IMR-90 (cell line): ENCODE measurements at regions not wholly inside any gene's neighbourhood (a gene's known extent, or its start where the extent isn't known, plus 50 kb on each side); places are given as distances from the start of the nearest gene placed in this dataset.

Source experiments
- ATAC-seq: fragments of 200-7000 bp; cut with Tn5 transposase; 2 replicates; pipeline ENCODE4 v1.9.1; 2020; ENCODE audit warnings: low read depth, mild to moderate bottlenecking, moderate library complexity
- BruUV-seq: library from RNA; stranded (reverse); fragments of 400-500 nt; replicated peaks from 2 replicates; lab custom pipeline; 2021; lab: Mats Ljungman, UMichigan
- CTCF ChIA-PET: fragments of 300-600 bp; formaldehyde crosslinking; extraction: SDS; loops from one replicate; lab custom pipeline; 2021; ENCODE audit warnings: antibody characterized with exemption; lab: Yijun Ruan, JAX
- POLR2A ChIA-PET: fragments of 300-600 bp; sonication (Branson Sonifier 250); formaldehyde crosslinking; loops from one replicate; lab custom pipeline; 2022; ENCODE audit warnings: antibody characterized with exemption; ENCODE audit not compliant: unreplicated experiment; lab: Charles Lee
- DNase-seq: peaks from one replicate; pipeline ENCODE4 v3.0.0; 2013
- H2AFZ ChIP-seq: replicated peaks from 2 replicates; pipeline ENCODE3; 2013; ENCODE audit warnings: low read length, mild to moderate bottlenecking; ENCODE audit not compliant: poor library complexity
- H2AK5ac ChIP-seq: 2 replicates; pipeline ENCODE4 v1.6.1; 2013; ENCODE audit warnings: low read depth, low read length, inconsistent platforms
- H2AK9ac ChIP-seq: replicated peaks from 2 replicates; pipeline ENCODE3; 2013; ENCODE audit warnings: mild to moderate bottlenecking, low read depth, low read length, moderate library complexity; ENCODE audit not compliant: poor library complexity
- H2BK120ac ChIP-seq: 2 replicates; pipeline ENCODE4 v1.6.1; 2013; ENCODE audit warnings: low read depth, low read length, inconsistent platforms
- H2BK15ac ChIP-seq: 3 replicates; pipeline ENCODE4 v1.6.1; 2013; ENCODE audit warnings: low read depth, low read length, inconsistent platforms
- H2BK20ac ChIP-seq: 2 replicates; pipeline ENCODE4 v1.6.1; 2013; ENCODE audit warnings: low read depth, mild to moderate bottlenecking, inconsistent platforms, low read length, moderate library complexity
- H2BK5ac ChIP-seq: 2 replicates; pipeline ENCODE4 v1.6.1; 2013; ENCODE audit warnings: mild to moderate bottlenecking, low read depth, low read length, inconsistent platforms; ENCODE audit not compliant: poor library complexity, severe bottlenecking
- H3K14ac ChIP-seq: replicated peaks from 2 replicates; pipeline ENCODE4 v1.6.1; 2013; ENCODE audit warnings: low read depth, low read length, inconsistent platforms
- H3K18ac ChIP-seq: 2 replicates; pipeline ENCODE4 v1.6.1; 2013; ENCODE audit warnings: low read depth, low read length, control low read depth
- H3K23ac ChIP-seq: 2 replicates; pipeline ENCODE4 v1.6.1; 2013; ENCODE audit warnings: low read depth, low read length, inconsistent platforms
- H3K27ac ChIP-seq: 2 replicates; pipeline ENCODE4 v1.5.1; 2013; ENCODE audit warnings: mild to moderate bottlenecking, control low read depth, low read length; ENCODE audit not compliant: insufficient read depth
- H3K27me3 ChIP-seq: 2 replicates; pipeline ENCODE4 v1.6.1; 2013; ENCODE audit warnings: low read length; ENCODE audit not compliant: control insufficient read depth, insufficient read depth
- H3K36me3 ChIP-seq: 2 replicates; pipeline ENCODE4 v1.6.1; 2013; ENCODE audit warnings: low read length, mixed read lengths; ENCODE audit not compliant: control insufficient read depth, insufficient read depth
- H3K4ac ChIP-seq: 2 replicates; pipeline ENCODE4 v1.6.1; 2013; ENCODE audit warnings: low read depth, low read length, inconsistent platforms
- H3K4me1 ChIP-seq: 2 replicates; pipeline ENCODE4 v1.6.1; 2013; ENCODE audit warnings: low read length, mixed read lengths; ENCODE audit not compliant: control insufficient read depth, insufficient read depth
- H3K4me2 ChIP-seq: 2 replicates; pipeline ENCODE4 v1.6.1; 2013; ENCODE audit warnings: low read depth, mild to moderate bottlenecking, control low read depth, low read length, moderate library complexity
- H3K4me3 ChIP-seq: 2 replicates; pipeline ENCODE4 v1.5.1; 2013; ENCODE audit warnings: low read depth, mild to moderate bottlenecking, control low read depth, low read length, moderate library complexity; ENCODE audit not compliant: insufficient read depth
- H3K56ac ChIP-seq: 2 replicates; pipeline ENCODE4 v1.6.1; 2013; ENCODE audit warnings: low read length, inconsistent platforms; ENCODE audit not compliant: insufficient read depth; ENCODE audit errors: extremely low read depth
- H3K79me1 ChIP-seq, 2 experiments: 2 replicates each; pipeline ENCODE4 v1.6.1; 2013; ENCODE audit warnings: low read length in 2 of 2, inconsistent platforms in 1 of 2, low read depth in 1 of 2
- H3K9ac ChIP-seq: 2 replicates; pipeline ENCODE4 v1.6.1; 2013; ENCODE audit warnings: low read depth, low read length, control low read depth
- H3K9me1 ChIP-seq: 2 replicates; pipeline ENCODE4 v1.6.1; 2013; ENCODE audit warnings: low read length, inconsistent platforms; ENCODE audit not compliant: insufficient read depth
- H3K9me3 ChIP-seq: 2 replicates; pipeline ENCODE4 v1.6.1; 2013; ENCODE audit warnings: low read length; ENCODE audit not compliant: control insufficient read depth, insufficient read depth
- H4K20me1 ChIP-seq: 2 replicates; pipeline ENCODE4 v1.6.1; 2013; ENCODE audit warnings: low read length, inconsistent platforms; ENCODE audit not compliant: insufficient read depth
- H4K5ac ChIP-seq: 2 replicates; pipeline ENCODE4 v1.6.1; 2013; ENCODE audit warnings: mild to moderate bottlenecking, low read depth, low read length, control low read depth
- H4K8ac ChIP-seq, 2 experiments: 2 replicates each; pipeline ENCODE4 v1.6.1; 2013; ENCODE audit warnings: low read depth in 2 of 2, low read length in 2 of 2, control low read depth in 1 of 2, inconsistent platforms in 1 of 2
- H4K91ac ChIP-seq: 2 replicates; pipeline ENCODE4 v1.6.1; 2013; ENCODE audit warnings: low read depth, low read length, inconsistent platforms; ENCODE audit not compliant: insufficient read depth
- BHLHE40 ChIP-seq: fragments of 150-350 bp; IDR thresholded peaks from 2 replicates; pipeline ENCODE4 v1.6.1; 2016; ENCODE audit warnings: mild to moderate bottlenecking, low read depth, low read length
- CEBPB ChIP-seq: IDR thresholded peaks from 2 replicates; pipeline ENCODE4 v1.6.1; 2012; ENCODE audit warnings: low read depth, low read length, improper control_type of control experiment
- CHD1 ChIP-seq: IDR thresholded peaks from 2 replicates; pipeline ENCODE4 v1.6.1; 2012; ENCODE audit warnings: low read depth, low read length, improper control_type of control experiment
- CTCF ChIP-seq: conservative IDR thresholded peaks from 2 replicates; pipeline ENCODE4 v1.5.1; 2012; ENCODE audit warnings: mild to moderate bottlenecking, low read depth, low read length, improper control_type of control experiment
- FOS ChIP-seq: fragments of 150-350 bp; IDR thresholded peaks from 2 replicates; pipeline ENCODE4 v1.6.1; 2016; ENCODE audit warnings: low read depth, low read length
- NFE2L2 ChIP-seq: fragments of 150-350 bp; IDR thresholded peaks from 2 replicates; pipeline ENCODE4 v1.6.1; 2016; ENCODE audit warnings: low read depth, mild to moderate bottlenecking, low read length
- POLR2A ChIP-seq: IDR thresholded peaks from 2 replicates; pipeline ENCODE4 v1.6.1; 2012; ENCODE audit warnings: mild to moderate bottlenecking, low read depth, low read length
- RAD21 ChIP-seq: IDR thresholded peaks from 2 replicates; pipeline ENCODE4 v1.6.1; 2012; ENCODE audit warnings: low read length, improper control_type of control experiment
- SMC3 ChIP-seq: fragments of 150-350 bp; IDR thresholded peaks from 2 replicates; pipeline ENCODE4 v1.6.1; 2016; ENCODE audit warnings: low read depth, mild to moderate bottlenecking, antibody characterized with exemption, low read length, moderate library complexity
- WGBS, 2 experiments: methylation state at CpG; one replicate each; pipeline versions ENCODE4 v1.1.5 to v1.1.7; 2013; ENCODE audit warnings: missing lambda C conversion rate in 2 of 2; ENCODE audit not compliant: insufficient read length in 1 of 2; ENCODE audit errors: extremely low coverage in 2 of 2; 5-methylcytosine and 5-hydroxymethylcytosine counted together
- dilution Hi-C: fragments of 300-500 bp; cut with HindIII; formaldehyde crosslinking; loops from one replicate; pipeline ENCODE4 v1.14.3; 2018; ENCODE audit warnings: low sequenced_read_pairs; ENCODE audit not compliant: unreplicated experiment
- in situ Hi-C: fragments of 300-500 bp; cut with MboI; formaldehyde crosslinking; loops from 3 replicates; pipeline ENCODE4 v1.14.3; 2019; ENCODE audit warnings: low sequenced_read_pairs, inconsistent platforms, mixed read lengths
- intact Hi-C: fragments of 100-400 bp; cut with micrococcal nuclease; formaldehyde crosslinking; loops from 2 replicates; pipeline ENCODE4 v1.10.0; 2022

- peak; percentile 68 for TF ChIP-seq BHLHE40
- no peak for TF ChIP-seq NFE2L2
Observed at GRCh38 chr2:8003462-8004075, 678.3 kb upstream of the ID2 start (continued).

DNA sequence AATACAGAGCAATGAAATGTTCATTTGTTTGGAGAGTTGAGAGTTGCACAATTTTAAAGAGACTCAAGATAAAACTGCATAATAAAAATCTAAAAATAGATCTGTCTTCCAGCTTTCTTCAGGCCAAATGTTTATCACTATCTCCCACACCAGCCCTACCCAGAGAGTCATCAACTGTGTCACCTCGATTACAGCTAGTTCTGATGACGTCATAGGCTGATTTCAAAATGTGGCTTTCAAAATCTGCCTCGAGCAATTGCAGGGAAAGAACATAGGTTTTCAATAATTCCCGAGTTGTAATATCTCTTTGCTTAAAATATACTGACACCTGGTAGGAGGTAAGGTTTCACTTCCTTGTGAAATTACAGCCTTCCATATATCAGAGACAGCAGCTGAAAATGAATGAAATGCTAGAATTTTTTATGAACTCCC, 677.6 kb upstream of the ID2 start:
- no peak overlapping the region for H3K27ac ChIP-seq
- intact Hi-C loops (loop anchor here (5.0 to 10.0 kb wide), 2 partner anchors 678 to 761 kb away; partner anchors contain the start of gene ID2), in situ Hi-C loops (loop anchor here (10.0 kb wide), 1 partner anchor 681 kb away; the partner anchor contains the start of gene ID2), dilution Hi-C loops (no loop called here)
- no peak overlapping the region for H2BK15ac ChIP-seq
- H2AK5ac ChIP-seq: no peak overlapping the region
- H3K56ac ChIP-seq: no peak overlapping the region
- H3K36me3 ChIP-seq: no peaks in the 10 kb centered on the region
- no peaks in the 10 kb centered on the region for H3K79me1 ChIP-seq
- peaks cover 7% of the 10 kb centered on the region for H3K9me1 ChIP-seq
- H2AFZ ChIP-seq: no peak overlapping the region
- ChIA-PET POLR2A (no interaction called here), CTCF (interaction anchor here (0.6 kb wide), 1 partner anchor 590 kb away, joined by 3 read pairs; no protein-coding TSS in a partner anchor)
- H2AK9ac ChIP-seq: no peak overlapping the region
- H3K14ac ChIP-seq: no peak overlapping the region
- no peak overlapping the region for H4K91ac ChIP-seq
- H2BK20ac ChIP-seq: no peak overlapping the region
- BruUV-seq: no TSS peak
- H3K18ac ChIP-seq: no peak overlapping the region
- H3K4me3 ChIP-seq: no peak overlapping the region
- ATAC-seq: peak; percentile 65
- H3K4me2 ChIP-seq: peak overlapping the region; percentile 24
- H3K9me3 ChIP-seq: no peaks in the 10 kb centered on the region
- no CpG with 5 or more reads among the region's 4 CpGs for WGBS, 2 experiments
- no peak overlapping the region for H4K5ac ChIP-seq
- no peak overlapping the region for H3K23ac ChIP-seq
- H2BK5ac ChIP-seq: peak overlapping the region; percentile 38
- H4K8ac ChIP-seq: no peak overlapping the region
- DNase-seq: peak; percentile 93
- H3K9ac ChIP-seq: no peak overlapping the region
- TF ChIP-seq CHD1 (no peak), SMC3 (no peak), FOS (peak; percentile 93), POLR2A (no peak), RAD21 (no peak), CTCF (no peak), CEBPB (peak; percentile 94), BHLHE40 (no peak; the same call in 1 of the 2 replicates)
- H3K27me3 ChIP-seq: no peaks in the 10 kb centered on the region
- no peak overlapping the region for H2BK120ac ChIP-seq
- no peak overlapping the region for H3K4ac ChIP-seq
- no peaks in the 10 kb centered on the region for H4K20me1 ChIP-seq
- peaks cover 4% of the 10 kb centered on the region; the same call in 1 of the 2 replicates for H3K4me1 ChIP-seq
